ENCODE measurements at regions not wholly inside any gene's neighbourhood (a gene's known extent, or its start where the extent isn't known, plus 50 kb on each side); places are given as distances from the start of the nearest gene placed in this dataset.

DNA sequence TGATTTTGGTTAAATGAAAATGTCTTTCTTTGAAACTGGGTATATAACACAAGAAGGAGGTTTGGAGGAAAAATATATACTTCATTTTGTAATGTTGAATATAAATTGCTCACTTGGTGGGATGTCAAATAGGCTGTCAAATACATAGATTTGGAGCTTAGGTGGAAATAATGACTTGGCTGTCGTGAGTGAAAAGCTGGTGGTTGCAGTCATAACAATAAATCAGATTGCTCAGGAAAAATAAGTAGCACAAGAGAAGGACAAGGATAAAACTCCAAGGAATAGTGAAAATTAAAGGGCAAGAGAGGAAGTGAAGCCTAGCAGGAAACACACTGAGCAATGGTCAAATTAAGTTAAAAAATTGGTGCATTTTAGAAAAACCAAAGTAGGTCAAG, 253.0 kb upstream of the ANKRD50 start:
- Histone ChIP-seq H2BK20ac (ENCODE audit: low read length) (no peak overlapping the region), H2BK15ac (ENCODE audit: low read length) (no peak overlapping the region), H3K79me1 (ENCODE audit: low read depth, low read length) (no peaks in the 10 kb centered on the region), H2BK12ac (ENCODE audit: low read depth, low read length) (no peak overlapping the region), H3K79me2 (ENCODE audit: control insufficient read depth in 1 of 2, insufficient read depth in 2 of 2, low read length in 2 of 2) (no peaks in the 10 kb centered on the region), H3K23me2 (ENCODE audit: low read depth, low read length) (no peaks in the 10 kb centered on the region), H3K4me2 (ENCODE audit: insufficient read depth in 1 of 2, low read depth in 2 of 2, low read length in 2 of 2) (no peak overlapping the region), H4K5ac (ENCODE audit: insufficient read length, low read depth, low read length) (no peak overlapping the region), H3K4me3 (ENCODE audit: extremely low read depth in 1 of 4, insufficient read depth in 2 of 4, low read depth in 3 of 4, low read length in 4 of 4) (no peak overlapping the region), H4K20me1 (replicated peaks in 1 of 2; ENCODE audit: control insufficient read depth in 1 of 2, insufficient read depth in 2 of 2, low read length in 2 of 2) (no peaks in the 10 kb centered on the region), H3K36me3 (ENCODE audit: control insufficient read depth in 2 of 4, insufficient read depth in 4 of 4, low read length in 3 of 4) (peaks cover 0 to 2% (median 0%) of the 10 kb centered on the region in 4 experiments; a peak in 1 of 8 replicates), H3K18ac (ENCODE audit: extremely low read depth, low read length) (no peak overlapping the region), H3K27me3 (replicated peaks in 1 of 4; ENCODE audit: control insufficient read depth in 3 of 4, extremely low read depth in 1 of 4, insufficient read depth in 3 of 4, low read length in 3 of 4) (no peaks in the 10 kb centered on the region), H3K27ac (ENCODE audit: low read depth, low read length) (no peak overlapping the region), H3K4me1 (replicated peaks in 1 of 4; ENCODE audit: control insufficient read depth in 3 of 4, insufficient read depth in 4 of 4, low read length in 3 of 4) (no peaks in the 10 kb centered on the region), H3K9ac (replicated peaks in 1 of 4; ENCODE audit: extremely low read depth in 1 of 4, low read depth in 3 of 4, low read length in 3 of 4) (no peak overlapping the region), H4K91ac (replicated peaks; ENCODE audit: insufficient read length, low read length) (no peak overlapping the region), H2BK5ac (ENCODE audit: low read depth, low read length) (no peak overlapping the region), H2AK5ac (ENCODE audit: low read depth, low read length) (no peak overlapping the region), H3K4ac (replicated peaks; ENCODE audit: insufficient read length, low read depth, low read length) (no peak overlapping the region), H3K23ac (ENCODE audit: insufficient read length) (no peak overlapping the region), H4K8ac (ENCODE audit: extremely low read depth, insufficient read depth, low read length) (no peak overlapping the region), H2BK120ac (replicated peaks; ENCODE audit: low read depth, low read length) (no peak overlapping the region), H2AFZ (ENCODE audit: low read length) (no peak overlapping the region), H3K9me3 (ENCODE audit: insufficient read depth in 2 of 2, low read depth in 1 of 2, low read length in 1 of 2) (peaks cover 15 to 24% of the 10 kb centered on the region in 2 experiments), H3K14ac (ENCODE audit: insufficient read length) (no peak overlapping the region), H3K56ac (replicated peaks; ENCODE audit: insufficient read length, low read depth, low read length) (no peak overlapping the region)
- no peak for FAIRE-seq
- 91% methylated on average over 1 of the region's 1 CpG; no CpG with 5 or more reads in 1 of the 2 experiments for WGBS, 2 experiments (ENCODE audit: extremely low coverage in 1 of 2, insufficient coverage in 1 of 2, insufficient read length in 1 of 2, insufficient replicate concordance in 2 of 2, low coverage in 1 of 2, low lambda C conversion rate in 2 of 2, missing lambda C conversion rate in 1 of 2)
- no peak for DNase-seq (ENCODE audit: low read depth in 1 of 2, low spot score in 2 of 2)
- ChIA-PET POLR2A (ENCODE audit: partially characterized antibody) (no interaction called here), CTCF (ENCODE audit: partially characterized antibody) (no interaction called here)
- TF ChIP-seq KDM1A (IDR thresholded peaks at IDR 0.05; ENCODE audit: borderline replicate concordance, low read length): no peak
- no peak for TF ChIP-seq EGR1 (IDR thresholded peaks at IDR 0.05; ENCODE audit: borderline replicate concordance, low read depth, low read length)
- TF ChIP-seq RBBP5 (IDR thresholded peaks at IDR 0.05; ENCODE audit: borderline replicate concordance, low read depth, low read length): no peak
- TF ChIP-seq SUZ12 (IDR thresholded peaks at IDR 0.05; ENCODE audit: low read length): no peak
- no peak for TF ChIP-seq SIN3A (conservative IDR thresholded peaks at IDR 0.05 in 1 of 2, IDR thresholded peaks at IDR 0.05 in 1 of 2; ENCODE audit: low read depth in 1 of 2, low read length in 2 of 2)
- no peak for TF ChIP-seq CBX5 (IDR thresholded peaks at IDR 0.05; ENCODE audit: low read depth, low read length)
- TF ChIP-seq PHF8 (conservative IDR thresholded peaks at IDR 0.05; ENCODE audit: low read depth, low read length): no peak
- TF ChIP-seq CREB1 (IDR thresholded peaks at IDR 0.05): no peak
- no peak for TF ChIP-seq CTBP2 (IDR thresholded peaks at IDR 0.05; ENCODE audit: borderline replicate concordance, insufficient read depth, insufficient read length, low read length)
- TF ChIP-seq GABPA (IDR thresholded peaks at IDR 0.05; ENCODE audit: borderline replicate concordance, insufficient read depth, low read length): no peak
- TF ChIP-seq HDAC6 (IDR thresholded peaks at IDR 0.05; ENCODE audit: low read depth, low read length): no peak
- no peak for TF ChIP-seq BACH1 (IDR thresholded peaks at IDR 0.05; ENCODE audit: low read length)
- TF ChIP-seq SP1 (IDR thresholded peaks at IDR 0.05; ENCODE audit: low read depth, low read length): no peak

All from H1 (cell line).